ENCODE measurements at regions not wholly inside any gene's neighbourhood (a gene's known extent, or its start where the extent isn't known, plus 50 kb on each side); places are given as distances from the start of the nearest gene placed in this dataset.

GRCh38 chr12:92502417-92503028, 200.3 kb upstream of the PLEKHG7 start:
- DNase-seq (ENCODE audit: low spot score): no peak

- no peak for DNase-seq (ENCODE audit: low spot score)
These were observed 206.0 kb upstream of the PLEKHG7 start for GRCh38 chr12:92496790-92497189.

GRCh38 chr12:92495108-92495507, 207.7 kb upstream of the PLEKHG7 start:
- no peak for DNase-seq (ENCODE audit: low spot score)

- DNase-seq (ENCODE audit: low spot score): no peak
These were observed 209.0 kb upstream of the PLEKHG7 start for GRCh38 chr12:92493816-92494215.

GRCh38 chr12:92492995-92493394, 209.8 kb upstream of the PLEKHG7 start:
- DNase-seq (ENCODE audit: low spot score): no peak

- no peak for DNase-seq (ENCODE audit: low spot score)
These were observed 210.5 kb upstream of the PLEKHG7 start for GRCh38 chr12:92492291-92492690.

- DNase-seq (ENCODE audit: low spot score): no peak
These were observed 213.0 kb upstream of the PLEKHG7 start for GRCh38 chr12:92489781-92490180.

- DNase-seq (ENCODE audit: low spot score): no peak
These were observed 214.1 kb upstream of the PLEKHG7 start for GRCh38 chr12:92488735-92489134.

GRCh38 chr12:92487138-92487485, 215.7 kb upstream of the PLEKHG7 start:
- no peak for DNase-seq (ENCODE audit: low spot score)

- DNase-seq (ENCODE audit: low spot score): no peak
These were observed 216.2 kb upstream of the PLEKHG7 start for GRCh38 chr12:92486443-92487137.

- DNase-seq (ENCODE audit: low spot score): no peak
These were observed 217.1 kb upstream of the PLEKHG7 start for GRCh38 chr12:92485351-92486348.

GRCh38 chr12:92482599-92482998, 220.2 kb upstream of the PLEKHG7 start:
- DNase-seq (ENCODE audit: low spot score): no peak

GRCh38 chr12:92481066-92481465, 221.7 kb upstream of the PLEKHG7 start:
- DNase-seq (ENCODE audit: low spot score): no peak

- DNase-seq (ENCODE audit: low spot score): no peak
These were observed 224.1 kb upstream of the PLEKHG7 start for GRCh38 chr12:92478692-92479091.

- DNase-seq (ENCODE audit: low spot score): no peak
These were observed 225.9 kb upstream of the PLEKHG7 start for GRCh38 chr12:92476844-92477243.

- no peak for DNase-seq (ENCODE audit: low spot score)
These were observed 229.2 kb upstream of the PLEKHG7 start for GRCh38 chr12:92473564-92473963.

- DNase-seq (ENCODE audit: low spot score): no peak
These were observed 230.6 kb upstream of the PLEKHG7 start for GRCh38 chr12:92472201-92472600.

- DNase-seq (ENCODE audit: low spot score): no peak
These were observed 231.2 kb upstream of the PLEKHG7 start for GRCh38 chr12:92471551-92471950.

GRCh38 chr12:92470608-92471021, 232.2 kb upstream of the PLEKHG7 start:
- no peak for DNase-seq (ENCODE audit: low spot score)

- no peak for DNase-seq (ENCODE audit: low spot score)
These were observed 233.0 kb upstream of the PLEKHG7 start for GRCh38 chr12:92469837-92470236.

- DNase-seq (ENCODE audit: low spot score): no peak
These were observed 234.3 kb upstream of the PLEKHG7 start for GRCh38 chr12:92468358-92469020.

- no peak for DNase-seq (ENCODE audit: low spot score)
These were observed 234.9 kb upstream of the PLEKHG7 start for GRCh38 chr12:92467886-92468285.

Data from SK-N-DZ (cell line).